ENCODE measurements at regions not wholly inside any gene's neighbourhood (a gene's known extent, or its start where the extent isn't known, plus 50 kb on each side); places are given as distances from the start of the nearest gene placed in this dataset.
"Not testable (repeated sequence)": the region's sequence is repeated elsewhere in the genome, so short reads cannot be mapped to it uniquely, and the experiment has no call there.

DNA sequence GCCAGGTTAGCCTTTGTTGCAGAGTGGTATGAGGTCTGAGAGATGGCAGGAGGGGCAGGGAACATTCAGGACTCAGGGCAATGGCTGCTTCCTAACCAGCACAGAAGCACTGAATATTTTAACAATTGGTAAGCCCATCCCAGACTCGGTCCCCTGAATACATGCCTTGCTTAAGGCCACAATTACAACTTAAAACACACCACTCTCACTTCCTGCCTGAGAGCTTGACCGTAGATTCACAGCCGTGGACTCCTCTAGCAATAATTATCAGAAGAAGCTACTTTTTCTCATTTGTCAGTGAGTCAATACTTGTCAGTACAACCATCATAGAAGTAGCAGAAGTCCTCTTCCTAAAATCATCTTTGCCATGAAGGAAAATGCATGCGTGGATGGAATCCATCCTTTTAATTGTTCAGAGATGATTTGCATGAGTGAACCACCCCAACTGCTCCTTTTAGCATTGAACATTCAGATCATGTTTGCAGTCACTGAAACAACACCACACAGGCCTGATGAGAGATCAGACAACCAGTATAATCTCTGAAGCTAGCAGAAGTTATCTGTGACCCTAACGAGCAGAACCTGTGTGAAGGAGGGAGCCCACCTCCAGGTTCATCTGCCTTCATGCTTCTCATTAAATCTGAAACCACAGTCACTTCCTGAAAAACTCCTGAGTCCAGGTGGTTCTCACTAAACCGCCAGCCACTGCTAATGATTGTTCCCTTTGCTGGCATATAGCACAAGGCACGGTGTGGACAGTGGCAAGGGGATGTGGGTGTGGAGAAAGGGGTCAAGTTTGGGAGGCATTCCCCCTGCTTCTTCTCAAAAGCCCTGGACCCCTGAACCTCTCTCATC is 333.9 kb upstream of the CNR1 start:
- no peak for DNase-seq (ENCODE audit: low spot score)

GRCh38 chr6:88499436-88499835 is 333.3 kb upstream of the CNR1 start:
- DNase-seq (ENCODE audit: low spot score) = no peak

DNA sequence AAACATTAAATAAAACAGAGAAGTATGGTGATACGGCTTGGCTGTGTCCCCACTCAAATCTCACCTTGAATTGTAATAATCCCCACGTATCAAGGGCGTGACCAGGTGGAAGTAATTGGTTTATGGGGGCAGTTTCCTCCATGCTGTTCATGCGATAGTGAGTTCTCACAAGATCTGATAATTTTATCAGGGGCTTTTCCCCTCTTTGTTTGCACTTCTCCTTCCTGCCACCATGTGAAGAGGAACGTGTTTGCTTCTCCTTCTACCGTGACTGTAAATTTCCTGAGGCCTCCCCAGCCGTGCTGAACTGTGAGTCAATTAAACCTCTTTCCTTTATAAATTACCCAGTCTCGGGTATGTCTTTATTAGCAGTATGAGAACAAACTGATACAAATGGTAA is 331.3 kb upstream of the CNR1 start:
- DNase-seq (ENCODE audit: low spot score) = not testable (repeated sequence)

DNA sequence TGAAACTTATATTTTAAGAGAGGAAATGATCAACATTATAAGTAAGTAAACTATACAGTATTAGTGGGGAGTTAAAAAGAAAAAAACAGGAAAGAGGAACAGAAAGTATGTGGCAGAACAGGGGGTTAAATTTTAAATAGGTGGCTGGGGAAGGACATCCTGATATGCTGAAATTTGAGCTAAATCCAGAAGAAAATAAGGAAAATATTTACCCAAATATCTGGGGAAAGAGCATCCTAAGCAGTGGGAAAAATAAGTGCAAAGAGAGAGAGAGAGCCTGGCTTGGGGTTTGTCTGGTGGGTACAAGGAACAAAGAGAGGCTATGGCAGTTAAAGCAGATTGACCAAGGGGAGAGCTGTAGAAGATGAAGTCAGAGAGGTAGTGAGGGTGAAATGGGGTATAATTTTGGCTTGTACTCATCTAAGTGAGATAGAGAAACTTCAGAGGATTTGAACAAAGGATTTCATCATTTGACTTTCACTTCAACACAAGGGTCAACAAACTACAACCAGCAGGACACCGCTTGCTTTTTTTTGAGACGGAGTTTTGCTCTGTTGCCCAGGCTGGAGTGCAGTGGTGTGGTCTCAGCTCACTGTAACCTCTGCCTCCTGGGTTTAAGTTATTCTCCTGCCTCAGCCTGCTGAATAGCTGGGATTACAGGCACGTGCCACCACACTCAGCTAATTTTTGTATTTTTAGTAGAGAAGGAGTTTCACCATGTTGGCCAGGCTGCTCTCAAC is 328.4 kb upstream of the CNR1 start:
- DNase-seq (ENCODE audit: low spot score) = no peak

DNA sequence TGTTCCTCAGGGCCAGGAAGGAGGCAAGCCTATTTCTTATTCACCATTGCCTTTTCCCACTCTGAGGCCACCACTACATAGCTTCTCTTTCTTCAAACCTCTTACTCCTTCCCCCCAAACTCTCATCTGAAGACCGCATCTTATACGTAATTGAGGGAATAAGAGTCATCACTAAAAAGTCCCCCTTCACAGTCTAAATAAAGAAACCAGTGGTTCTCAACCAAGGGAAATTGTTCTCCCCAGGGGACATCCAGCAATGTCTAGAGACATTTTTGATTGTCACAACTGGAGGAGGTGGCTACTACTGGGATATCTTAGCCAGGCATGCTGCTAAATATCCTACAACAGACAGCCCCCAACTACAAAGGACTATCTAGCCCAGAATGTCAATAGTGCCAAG is 327.6 kb upstream of the CNR1 start:
- no peak for DNase-seq (ENCODE audit: low spot score)

DNA sequence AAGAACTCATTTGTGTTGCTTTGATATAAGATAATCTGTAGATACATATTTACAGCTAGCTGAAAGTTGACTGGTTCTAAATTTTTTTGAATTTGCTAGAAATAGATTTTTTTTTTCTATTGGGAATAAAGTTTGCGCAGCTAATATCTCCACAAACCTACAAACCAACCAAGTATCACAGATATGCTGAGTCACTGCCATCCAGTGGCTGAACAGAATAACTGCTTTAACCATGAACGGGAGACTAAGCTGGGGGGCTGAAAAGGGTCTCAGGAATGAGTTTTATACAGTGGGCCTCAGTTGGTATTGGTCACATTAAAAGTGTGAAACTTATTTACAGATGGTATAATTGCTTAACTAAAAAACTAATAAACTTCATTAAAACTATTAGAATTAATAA is 326.7 kb upstream of the CNR1 start:
- peak; percentile 21 for DNase-seq (ENCODE audit: low spot score)

DNA sequence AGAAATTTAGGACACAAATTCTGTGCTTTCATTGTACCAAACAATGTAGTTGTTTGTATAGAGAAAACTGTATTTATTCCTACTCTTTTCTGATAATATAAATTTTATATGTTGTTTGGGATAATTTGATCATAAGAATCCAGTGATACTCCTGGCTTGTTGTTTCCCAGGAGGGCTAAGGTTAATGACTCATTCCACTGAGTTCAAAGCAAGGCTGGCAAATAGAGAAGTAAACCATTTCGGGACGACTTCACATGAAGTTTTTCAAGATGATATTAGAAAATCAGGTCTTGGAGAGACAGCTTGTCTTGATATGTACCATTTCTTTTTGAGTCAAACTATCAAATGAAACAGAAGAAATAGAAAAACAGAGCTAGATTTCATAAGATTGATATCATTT is 326.1 kb upstream of the CNR1 start:
- no peak for DNase-seq (ENCODE audit: low spot score)

GRCh38 chr6:88491266-88491880 is 325.2 kb upstream of the CNR1 start:
- no peak for DNase-seq (ENCODE audit: low spot score)

DNA sequence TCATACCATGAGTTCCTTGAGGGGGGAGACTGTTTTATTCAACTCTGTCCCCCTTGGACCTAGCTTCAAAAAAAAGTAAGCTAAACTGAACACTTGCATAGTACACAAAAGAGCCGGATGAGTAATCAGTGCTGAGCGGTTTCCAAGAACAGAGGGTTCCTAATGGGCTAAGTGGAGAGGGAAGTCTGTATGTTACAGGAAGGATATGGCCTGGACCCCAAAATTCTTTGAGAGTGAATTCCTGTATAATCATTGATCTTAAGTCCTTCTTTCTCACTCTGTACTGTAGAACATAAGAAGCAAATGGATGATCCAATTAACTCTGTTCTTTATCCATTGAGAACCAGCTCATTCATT is 324.7 kb upstream of the CNR1 start:
- no peak for DNase-seq (ENCODE audit: low spot score)

DNA sequence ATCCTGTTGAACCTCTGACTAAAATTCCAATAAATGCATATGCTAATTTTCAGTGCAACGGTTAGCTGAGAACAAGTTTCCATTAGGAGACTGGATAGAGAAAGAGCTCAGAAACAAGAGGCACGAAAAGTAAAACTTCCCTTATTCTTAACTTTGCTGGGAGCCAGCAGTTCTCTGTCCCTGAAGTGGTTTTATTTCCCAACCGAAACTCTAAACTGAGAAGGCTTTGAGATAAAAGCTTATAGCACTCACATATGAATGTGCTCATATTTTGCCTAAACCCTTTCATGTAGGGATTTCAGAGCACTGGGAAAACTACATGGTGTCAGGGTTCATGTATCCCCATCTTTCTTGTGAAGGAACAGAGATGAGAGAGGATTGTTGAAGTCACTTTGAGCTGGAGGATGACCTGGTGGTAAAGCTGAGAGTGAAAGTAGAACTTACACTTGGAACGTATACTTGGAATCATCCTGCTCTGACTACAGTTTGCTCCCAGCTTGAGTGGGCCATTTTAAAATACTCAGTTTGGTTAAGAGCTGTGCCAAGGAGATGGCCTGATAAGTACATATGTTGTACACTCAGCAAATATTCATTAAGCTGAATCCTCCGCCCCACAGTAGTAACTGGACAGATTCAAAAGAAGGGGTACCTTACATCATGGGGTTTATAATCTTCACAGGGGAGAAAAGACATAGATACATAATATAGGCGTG is 324.2 kb upstream of the CNR1 start:
- DNase-seq (ENCODE audit: low spot score) = no peak

- DNase-seq (ENCODE audit: low spot score) = no peak
Measured at GRCh38 chr6:88483424-88483823, 317.3 kb upstream of the CNR1 start.

GRCh38 chr6:88482465-88482864 is 316.3 kb upstream of the CNR1 start:
- DNase-seq (ENCODE audit: low spot score) = no peak

- no peak for DNase-seq (ENCODE audit: low spot score)
Measured at GRCh38 chr6:88481519-88481918, 315.4 kb upstream of the CNR1 start.

DNA sequence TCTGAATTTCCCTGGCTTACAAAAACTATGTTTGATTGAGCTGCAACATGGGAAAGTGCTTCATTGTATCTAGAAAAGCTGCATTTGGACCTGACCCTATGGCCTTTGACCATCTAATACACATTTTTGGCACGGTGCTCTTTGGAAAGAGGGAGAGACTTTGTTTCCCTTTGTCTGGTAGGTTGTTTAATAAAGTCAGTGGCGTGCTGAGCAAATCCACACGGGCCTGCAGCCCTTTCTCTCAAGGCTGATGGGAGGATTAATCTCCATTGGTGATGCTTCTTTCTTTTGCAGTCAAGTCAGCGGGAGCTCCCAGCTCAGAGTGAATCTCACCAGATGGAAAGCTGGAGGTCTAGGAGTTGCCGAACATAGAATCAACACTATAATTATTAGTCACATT is 314.7 kb upstream of the CNR1 start:
- DNase-seq (ENCODE audit: low spot score) = no peak

DNA sequence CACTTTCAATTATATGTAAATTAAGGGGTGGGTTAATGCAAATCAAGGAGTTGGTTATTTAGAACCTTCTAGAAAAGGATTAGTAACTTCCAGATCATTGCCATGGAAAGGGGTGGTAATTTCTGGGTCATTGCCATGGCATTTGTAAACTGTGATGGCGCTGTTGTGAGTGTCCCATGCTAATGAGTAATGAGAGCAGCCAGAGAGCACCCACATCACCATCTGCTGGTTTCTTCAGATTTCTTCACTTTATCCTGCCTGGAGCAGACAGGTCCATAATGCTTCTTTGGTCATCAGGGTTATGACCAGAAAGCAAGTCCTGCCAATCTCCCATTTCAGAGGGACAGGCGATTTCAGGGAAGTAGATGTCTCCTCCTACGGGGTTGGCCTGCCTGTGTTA is 311.3 kb upstream of the CNR1 start:
- peak; percentile 20 for DNase-seq (ENCODE audit: low spot score)

DNA sequence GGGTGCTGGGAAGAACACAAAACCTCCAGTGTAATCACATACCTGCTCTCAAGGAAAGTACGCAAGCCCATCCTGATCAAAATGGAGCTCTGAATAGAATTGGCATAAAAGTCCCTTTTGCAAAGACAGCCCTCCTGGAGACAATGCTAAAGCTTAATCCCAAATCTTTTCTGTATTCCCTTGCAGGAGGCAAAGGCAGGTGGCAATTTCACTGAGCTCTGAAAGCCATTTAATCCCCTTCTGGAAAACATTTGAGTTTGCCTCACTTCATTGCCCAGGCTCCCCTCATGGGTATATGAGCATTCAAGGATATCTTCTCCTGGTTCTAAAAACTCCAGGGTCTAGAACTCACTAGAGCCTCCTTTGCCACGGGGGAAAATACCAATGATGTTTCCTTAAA is 310.2 kb upstream of the CNR1 start:
- DNase-seq (ENCODE audit: low spot score) = no peak

GRCh38 chr6:88474720-88475119 is 308.6 kb upstream of the CNR1 start:
- no peak for DNase-seq (ENCODE audit: low spot score)

GRCh38 chr6:88473589-88473988 is 307.4 kb upstream of the CNR1 start:
- DNase-seq (ENCODE audit: low spot score) = no peak

DNA sequence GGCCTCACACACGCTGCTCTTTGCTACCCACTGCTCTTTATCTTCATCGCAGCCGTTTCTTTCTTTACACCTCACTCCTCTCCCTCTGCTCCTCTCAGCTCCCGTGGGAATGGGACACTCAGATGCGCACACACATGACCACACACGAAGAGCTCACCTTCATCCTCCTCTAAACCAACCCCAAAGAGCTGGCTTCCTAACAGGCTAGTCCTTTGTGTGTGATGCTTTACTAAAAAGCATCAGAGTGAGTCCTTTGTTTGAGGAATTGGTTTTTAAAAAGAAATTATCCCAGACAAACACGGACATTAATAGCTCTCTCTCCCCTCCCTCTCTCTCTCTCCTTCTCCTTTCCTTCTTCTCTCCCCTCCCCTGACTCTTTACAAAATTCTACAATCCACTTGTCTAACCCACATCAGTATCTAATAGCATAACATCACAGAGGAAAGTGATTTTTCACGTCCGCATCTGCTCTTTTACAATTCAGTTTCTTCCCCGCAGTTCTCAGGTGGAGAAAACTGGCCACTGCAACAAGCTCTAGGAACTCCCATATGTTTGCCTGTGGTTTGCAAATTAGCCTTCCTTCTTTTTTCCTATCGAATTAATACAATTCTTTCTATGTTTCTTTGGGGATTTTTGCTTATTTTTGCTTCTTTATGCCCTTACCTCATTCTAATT is 306.8 kb upstream of the CNR1 start:
- no peak for DNase-seq (ENCODE audit: low spot score)

DNA sequence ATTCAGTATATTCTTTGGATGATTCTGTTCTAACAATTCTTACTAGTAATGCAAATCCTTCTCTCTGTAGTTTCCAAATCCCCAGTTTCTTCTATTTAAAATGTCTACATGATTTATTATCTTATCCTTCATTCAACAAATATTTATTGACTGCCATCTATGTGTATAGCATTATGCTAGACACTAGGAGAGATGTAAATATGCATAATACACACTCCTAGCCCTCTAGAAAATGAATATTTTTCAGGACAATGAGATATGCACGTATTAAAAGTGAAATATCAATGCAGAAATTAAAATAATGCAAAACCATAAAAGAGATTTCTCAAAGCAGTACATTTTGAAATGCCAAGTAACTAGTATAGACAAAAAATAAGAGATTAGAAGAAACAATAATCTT is 293.5 kb upstream of the CNR1 start:
- DNase-seq (ENCODE audit: low spot score) = no peak

GRCh38 chr6:88459189-88459588 is 293.0 kb upstream of the CNR1 start:
- DNase-seq (ENCODE audit: low spot score) = no peak

DNA sequence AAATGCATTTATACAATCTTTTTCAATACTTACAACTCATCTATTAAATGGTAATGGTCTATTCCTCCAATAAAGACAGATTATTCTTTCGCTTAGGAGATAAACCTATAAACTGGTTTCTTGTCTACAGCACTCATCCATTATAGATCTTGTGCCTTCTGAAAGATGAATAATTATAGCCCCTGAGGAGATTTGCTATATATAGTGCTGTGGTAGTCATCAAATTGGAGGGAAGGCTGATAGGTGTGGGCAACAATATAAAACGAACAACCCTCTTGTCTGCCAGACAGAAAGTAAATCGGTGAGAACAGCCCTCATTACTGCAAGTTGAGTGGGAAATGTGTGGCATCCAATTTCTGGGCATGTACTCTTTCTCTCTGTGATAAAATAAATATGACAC is 292.5 kb upstream of the CNR1 start:
- DNase-seq (ENCODE audit: low spot score) = no peak

Measured in RKO (cell line).